HG02981 (cell line): ENCODE measurements at regions not wholly inside any gene's neighbourhood (a gene's known extent, or its start where the extent isn't known, plus 50 kb on each side); places are given as distances from the start of the nearest gene placed in this dataset.
"Not testable (repeated sequence)": the region's sequence is repeated elsewhere in the genome, so short reads cannot be mapped to it uniquely, and the experiment has no call there.

Experiments
- ATAC-seq: cut with Tn5 transposase; IDR thresholded peaks from one replicate; pipeline ENCODE4 v1.9.1; 2021; ENCODE audit warnings: mild to moderate bottlenecking, moderate library complexity; ENCODE audit not compliant: unreplicated experiment

DNA sequence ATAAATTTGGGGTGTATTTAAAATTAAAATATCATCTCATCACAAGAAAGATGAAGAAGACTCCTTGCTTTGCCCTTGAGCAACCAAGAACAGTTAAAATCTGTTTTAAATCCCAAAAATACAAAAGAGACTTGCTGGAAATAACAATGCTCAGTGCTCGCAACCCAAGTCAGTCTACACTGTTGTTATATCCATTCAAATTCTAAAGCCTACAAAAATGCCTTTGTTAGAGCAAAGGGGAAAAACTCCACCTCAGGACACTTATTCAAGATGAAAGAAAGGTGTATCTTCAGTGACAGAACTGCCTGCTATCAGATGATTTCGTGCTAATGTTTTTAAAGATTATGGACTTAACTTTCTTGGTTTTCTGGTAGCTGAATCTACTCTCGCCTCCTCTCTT, 111.9 kb upstream of the TANK start:
- ATAC-seq = no peak

DNA sequence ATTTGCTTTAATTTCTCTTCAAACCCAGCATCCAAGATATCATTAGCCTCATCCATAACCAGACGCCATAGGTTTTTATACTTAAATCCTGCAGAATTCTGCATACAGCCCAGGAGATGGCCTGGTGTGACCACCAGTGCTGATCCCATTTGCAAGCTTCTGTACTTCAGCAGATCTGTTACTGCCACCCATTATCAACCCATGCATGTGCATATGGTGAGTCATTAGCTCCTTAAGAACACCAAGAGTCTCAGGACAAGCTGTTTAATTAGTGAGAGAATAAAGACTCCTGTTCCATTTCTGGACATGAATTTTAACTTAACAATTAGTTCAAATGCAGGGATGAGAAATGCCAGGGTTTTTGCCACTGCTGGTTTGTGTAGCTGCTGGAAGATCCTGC, 110.7 kb upstream of the TANK start:
- ATAC-seq = no peak

DNA sequence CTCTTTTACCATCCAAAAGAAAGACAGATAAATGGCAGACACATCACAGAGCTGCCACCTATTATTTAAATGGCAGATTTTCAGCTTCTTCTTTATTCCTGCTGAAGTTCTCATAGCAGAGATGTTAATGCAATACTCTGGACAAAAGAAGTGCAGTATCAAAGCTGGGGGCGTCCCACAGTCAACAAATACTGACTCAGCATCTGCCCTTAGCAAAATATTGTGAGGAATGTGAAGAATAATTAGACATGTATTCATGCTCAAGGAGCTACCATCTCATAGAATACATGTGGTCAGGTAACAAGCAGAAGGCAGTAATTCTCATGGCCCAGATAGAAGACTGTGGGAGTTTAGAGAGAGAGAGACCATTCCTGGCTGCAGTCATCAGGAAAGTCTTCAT, 108.0 kb upstream of the TANK start:
- no peak for ATAC-seq

DNA sequence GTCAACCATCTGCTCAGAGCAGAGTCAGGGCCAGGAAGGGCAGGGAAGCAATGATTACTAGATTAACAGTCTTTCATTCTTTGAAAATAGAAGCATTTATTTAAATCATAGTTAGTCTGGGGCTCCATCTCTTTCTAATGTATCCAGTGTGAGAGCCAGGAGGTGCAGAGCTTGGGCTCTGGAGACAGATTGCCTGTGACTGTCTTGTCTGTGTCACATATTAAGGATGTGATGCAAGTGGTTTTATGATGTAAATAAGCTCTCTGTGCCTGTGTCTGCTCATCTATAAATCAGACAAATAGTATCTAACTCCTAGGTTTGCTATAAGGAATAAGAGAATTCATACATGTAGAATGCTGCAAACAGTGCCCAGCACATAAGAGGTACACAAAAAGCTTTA, 104.9 kb upstream of the TANK start:
- ATAC-seq = no peak

DNA sequence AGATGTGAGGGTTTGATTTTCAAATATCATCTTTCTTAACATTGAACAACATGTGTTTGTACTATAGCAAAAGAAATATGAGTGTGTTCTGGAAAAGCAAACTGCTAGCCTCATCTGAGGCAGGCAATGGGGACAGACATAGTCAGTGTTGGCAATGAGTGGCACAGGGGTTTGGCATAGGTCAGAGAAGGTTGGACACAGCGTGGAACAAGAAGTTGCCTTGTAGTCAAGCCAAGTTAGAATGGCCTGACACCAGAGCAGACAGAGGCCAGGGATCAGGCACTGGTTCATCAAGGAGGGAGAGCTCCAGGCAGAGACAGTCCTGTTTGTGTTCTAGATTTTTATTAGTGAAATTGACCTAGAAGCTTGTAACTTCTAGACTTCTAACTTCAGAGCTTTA, 100.8 kb upstream of the TANK start:
- no peak for ATAC-seq

DNA sequence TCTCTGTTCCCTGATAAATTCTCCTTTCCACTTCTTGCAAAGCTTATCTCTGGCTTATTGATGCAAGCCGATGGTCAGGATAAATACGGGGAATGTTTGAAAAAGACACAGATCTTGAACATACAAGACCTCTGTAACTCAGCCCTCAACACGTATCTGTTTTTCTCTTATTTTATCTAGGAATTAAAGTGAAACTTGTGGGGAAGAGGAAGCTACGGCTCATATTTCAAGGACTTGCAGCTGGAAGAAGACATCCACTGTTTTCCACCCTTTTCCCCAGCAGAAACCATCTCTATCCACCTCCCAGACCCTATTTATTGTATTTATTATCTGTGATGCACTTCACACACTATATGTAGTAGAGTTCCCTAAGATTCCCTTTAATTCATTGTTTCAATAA, 98.4 kb upstream of the TANK start:
- no peak for ATAC-seq

DNA sequence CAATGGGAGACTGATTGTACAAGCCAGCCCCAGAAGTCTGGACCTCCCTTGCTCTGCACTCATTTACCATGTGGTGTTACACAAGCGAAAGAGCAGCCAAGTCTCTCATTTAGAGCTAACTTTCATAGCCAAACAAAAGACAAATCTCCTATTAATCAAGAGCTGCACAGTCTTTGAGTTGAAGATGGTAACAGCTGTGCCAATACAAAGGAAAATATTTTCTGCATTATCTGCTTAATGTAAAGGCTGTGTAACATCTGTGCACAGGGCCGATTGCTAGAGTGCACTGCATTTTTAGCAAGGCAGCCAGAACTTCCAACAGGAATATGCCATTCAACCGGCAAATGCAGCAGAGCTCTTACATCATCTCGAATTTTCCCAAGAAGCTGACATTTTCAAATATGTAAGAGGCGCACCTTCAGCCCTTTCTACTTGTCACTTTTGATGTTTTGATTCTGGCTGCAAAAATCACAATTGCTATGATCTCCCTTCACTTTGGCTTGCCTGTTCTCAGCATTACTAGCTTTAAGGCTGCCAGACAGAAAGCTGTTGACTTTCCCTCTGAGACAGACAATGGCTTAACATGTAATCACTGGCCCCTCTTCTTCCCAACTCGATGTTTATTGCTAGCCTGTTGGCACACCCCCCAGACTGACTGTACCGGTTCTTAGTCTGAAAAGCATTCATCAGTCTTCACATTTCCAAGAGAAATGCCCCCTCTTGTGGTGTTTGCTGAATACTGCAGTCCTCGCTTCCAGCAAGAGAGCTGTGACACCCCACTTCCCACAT, 96.9 kb upstream of the TANK start:
- peak; percentile 92 for ATAC-seq

DNA sequence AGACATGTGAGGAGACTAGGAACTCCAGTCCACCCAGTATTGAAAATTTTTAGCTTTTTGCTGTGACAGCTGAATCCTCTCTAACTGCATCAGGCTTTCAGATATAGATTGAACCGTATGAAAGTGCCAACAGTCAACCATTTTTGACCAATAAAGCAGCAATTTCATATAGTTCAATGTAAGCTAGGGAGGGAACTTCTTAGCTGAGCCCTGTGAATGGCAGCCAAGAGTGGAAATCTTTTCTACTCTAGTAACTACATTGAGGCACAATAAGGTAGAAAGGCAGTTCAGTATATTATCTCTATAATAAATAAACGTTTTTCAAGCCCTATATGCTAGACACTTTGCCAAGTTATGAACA, 96.3 kb upstream of the TANK start:
- peak; percentile 38 for ATAC-seq

DNA sequence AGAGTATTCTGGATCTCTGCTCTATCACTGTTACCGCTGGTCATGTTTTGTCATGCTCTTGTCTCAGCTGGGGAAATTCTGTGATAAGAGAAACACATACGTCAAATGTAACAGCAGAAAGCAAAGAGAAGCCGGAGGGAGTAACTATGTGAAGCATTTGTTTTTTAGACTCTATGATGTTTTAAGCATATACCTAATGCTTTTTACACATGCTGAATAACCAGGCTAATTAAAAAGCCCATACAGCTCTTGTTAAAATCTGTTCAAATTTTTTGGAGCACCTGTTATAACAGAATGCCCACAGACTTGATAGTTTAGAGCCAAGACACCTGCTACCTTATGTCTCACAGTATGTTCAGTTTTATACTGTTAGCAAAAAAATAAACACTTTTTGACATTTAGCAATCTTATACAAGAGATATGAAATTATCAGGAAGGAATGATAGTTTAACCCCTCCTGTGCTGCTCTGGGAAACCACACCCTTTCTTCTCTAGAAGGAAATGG, 92.3 kb upstream of the TANK start:
- ATAC-seq = no peak

DNA sequence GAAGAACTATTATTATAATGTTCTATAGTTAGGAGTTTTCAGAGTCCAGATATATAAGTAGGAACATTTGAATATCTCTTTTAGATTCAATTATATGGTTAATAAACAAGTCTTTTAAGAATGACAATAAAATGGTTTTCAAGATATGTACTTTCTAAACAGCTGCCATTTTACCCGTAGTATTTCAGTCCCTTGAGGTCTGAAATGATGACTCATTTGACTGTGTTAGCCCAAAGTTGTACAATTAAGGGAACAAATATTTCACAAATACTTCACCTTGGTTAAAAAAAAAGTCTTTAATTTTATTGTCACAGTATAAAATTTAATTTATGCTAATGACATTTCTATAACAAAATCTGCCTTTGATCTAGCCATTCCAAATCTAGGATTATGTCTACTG, 91.6 kb upstream of the TANK start:
- ATAC-seq = no peak

DNA sequence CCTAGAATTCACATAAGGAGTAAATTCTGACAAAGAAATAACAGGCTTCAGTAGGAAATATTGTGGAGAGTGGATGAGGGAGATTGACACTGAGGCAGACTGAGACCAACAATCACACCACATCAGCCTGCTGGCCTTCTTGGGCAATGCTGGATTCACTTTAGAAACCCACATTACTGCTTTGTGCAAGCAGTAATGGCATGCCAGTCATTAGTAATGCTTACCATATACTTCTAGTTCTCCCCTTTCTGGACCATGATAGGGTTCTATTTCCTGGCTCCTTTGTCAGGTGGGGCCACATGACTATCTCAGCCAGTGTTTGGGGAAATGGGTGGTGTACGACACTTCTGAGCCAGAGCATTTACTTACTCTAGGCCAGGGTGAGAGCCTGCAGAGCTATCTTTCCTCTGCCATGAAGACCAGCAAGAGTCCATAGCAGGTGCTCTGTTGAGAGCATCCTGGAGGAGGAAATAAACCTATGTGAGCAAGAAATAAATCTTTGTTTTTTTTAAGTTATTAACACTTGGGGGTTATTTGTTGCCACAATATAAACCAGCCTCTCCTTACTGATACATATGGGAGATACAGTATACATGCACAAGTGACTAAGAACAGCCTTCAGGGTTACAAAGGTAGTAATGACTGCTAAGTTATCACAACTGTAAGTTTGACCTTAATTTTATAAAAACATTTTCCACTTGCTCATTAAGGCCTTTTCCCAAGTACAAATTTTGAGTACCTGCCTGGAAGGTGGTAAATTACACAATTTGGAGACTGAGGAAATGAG, 89.3 kb upstream of the TANK start:
- no peak for ATAC-seq

DNA sequence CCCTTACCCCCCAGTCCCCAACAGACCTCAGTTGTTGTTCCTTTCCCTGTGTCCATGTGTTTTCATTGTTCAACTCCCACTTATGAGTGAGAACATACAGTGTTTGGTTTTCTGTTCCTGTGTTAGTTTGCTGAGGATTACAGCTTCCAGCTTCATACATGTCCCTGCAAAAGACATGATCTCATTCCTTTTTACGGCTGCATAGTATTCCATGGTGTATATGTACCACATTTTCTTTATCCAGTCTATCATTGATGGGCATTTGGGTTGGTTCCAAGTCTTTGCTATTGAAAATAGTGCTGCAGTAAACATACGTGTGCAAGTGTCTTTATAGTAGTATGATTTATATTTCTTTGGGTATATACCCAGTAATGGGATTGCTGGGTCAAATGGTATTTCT, 87.8 kb upstream of the TANK start:
- ATAC-seq = not testable (repeated sequence)

DNA sequence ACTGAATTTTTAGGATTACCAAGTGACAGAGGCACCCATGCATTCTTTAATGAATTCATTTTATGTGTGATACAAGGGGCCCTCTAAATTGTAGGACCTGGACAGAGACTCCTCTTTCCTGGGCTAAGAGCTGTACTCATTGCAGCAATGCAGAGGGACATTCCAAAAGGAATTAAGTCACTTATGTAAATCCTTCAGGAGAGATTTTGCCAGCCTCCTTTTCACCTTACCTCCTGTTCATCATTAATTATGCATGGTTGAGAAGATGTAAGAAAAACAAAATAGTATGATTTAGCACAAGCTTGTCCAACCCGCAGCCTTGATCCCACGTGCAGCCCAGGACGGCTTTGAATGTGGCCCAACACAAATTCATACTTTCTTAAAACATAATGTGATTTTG, 84.5 kb upstream of the TANK start:
- no peak for ATAC-seq

DNA sequence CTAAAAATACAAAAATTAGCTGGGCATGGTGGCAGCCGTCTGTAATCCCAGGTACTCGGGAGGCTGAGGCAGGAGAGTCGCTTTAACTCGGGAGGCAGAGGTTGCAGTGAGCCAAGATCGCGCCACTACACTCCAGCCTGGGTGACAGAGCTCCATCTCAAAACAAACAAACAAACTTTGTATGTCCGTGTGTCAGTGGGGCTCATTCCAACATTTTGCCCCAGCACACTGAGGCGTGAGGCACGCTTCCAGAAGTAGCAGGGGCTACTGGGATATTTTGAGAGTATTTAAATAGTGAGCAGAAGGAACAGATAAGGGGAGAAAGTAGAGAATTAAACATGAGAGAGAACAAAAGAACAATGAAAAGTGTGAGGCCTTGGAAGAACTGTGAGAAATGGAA, 83.3 kb upstream of the TANK start:
- ATAC-seq = no peak

DNA sequence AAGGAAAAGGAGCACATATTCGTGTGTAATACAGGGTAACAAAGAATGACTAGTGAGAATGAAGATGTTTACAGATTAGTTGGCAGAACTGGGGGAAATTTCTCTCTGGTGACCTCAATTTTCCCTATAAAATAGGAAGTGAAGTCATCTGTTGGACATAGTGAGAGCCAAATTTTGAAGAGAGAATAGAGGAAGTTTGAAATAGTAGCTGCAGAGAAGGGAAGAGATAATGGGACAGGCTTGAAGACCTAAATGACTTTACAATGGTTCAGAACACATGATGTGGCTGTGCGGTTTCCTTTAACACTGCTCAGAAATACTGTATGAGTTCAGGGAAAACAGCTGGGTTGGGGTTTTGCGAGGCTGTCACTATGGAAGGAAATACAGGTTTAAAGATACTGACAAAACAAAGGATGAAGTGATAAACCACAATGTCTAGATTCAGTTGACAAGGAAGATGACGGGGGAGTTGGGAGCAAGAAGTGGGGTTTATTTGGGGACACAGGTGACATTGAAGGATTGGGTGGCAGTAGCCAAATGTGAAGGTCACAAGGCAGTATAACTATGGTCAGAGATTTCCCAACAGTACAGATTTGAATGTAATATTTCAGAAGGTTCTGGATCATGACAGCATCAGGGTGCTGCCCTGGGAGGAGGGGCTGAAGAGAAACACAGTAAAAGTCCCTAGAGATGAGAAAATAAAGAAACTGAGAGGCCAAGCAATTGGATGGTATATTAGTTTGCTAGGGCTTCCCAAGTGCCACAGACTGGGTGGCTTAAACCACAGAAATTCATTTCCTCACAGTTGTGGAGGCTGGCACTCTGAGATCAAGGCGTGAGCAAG, 82.6 kb upstream of the TANK start:
- peak; percentile 88 for ATAC-seq

DNA sequence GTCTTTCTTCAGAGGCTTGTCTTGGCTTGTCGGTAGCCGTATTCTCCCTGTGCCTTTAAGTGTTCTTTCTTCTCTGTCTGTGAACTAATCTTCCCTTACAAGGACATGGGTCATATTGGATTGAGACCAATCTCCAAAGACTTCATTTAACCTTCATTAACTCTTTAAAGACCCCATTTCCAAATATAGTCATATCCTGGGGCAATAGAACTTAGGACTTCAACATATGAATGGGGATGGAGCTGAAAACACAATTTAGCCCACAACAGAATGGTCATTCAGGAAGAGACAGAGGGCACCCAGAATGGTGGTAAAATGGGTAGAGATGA, 82.1 kb upstream of the TANK start:
- no peak for ATAC-seq

DNA sequence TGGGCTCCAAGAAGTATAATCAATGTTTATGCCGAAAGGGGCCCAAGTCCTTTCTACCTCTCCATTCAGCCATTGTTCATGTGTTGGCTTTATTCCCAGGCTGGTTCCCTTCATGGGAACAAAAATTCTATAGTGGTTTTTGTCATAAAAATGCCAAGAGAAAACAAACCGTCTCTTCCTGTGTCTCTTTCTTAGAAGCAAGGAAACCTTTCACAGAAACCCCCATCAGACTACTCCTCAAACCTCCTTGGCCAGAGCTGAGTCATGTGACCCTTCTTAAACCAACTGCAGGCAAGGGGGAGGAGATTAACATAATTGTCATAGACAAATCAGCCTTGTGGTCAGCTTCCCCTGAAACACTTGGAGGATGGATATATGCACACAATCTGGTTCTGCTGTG, 75.1 kb upstream of the TANK start:
- no peak for ATAC-seq

DNA sequence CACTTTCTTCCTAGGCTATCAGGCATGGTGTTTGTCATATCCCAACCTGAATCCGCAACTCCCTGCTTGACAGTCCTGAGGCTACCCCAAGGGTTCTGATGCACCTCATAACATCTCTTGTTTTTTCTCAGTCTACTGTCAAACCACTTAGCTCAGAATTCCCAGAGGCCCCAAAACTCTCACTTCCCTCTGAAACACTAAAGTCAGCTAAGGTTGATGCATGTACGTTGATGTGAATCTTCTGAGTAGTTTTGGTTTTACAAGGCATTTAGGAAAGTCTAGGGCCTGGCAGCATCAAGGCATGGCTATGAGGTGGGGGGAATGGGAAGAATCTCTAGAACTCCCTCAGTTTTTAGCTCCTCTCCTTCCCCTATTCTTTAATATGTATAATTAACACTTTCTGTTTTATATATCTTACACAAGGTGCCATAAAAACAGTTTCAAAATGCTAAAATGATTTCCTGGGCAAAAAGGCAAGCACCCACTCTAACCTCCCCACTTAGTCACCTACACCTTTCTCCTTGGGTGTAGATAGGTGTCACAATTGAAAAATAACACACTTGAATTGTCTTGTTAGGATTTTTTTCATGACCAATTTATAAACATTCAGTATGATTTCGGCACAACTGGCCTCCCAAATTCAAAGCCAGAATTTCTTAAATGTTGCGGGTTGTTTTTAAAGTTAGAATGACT, 71.4 kb upstream of the TANK start:
- ATAC-seq = peak; percentile 79

DNA sequence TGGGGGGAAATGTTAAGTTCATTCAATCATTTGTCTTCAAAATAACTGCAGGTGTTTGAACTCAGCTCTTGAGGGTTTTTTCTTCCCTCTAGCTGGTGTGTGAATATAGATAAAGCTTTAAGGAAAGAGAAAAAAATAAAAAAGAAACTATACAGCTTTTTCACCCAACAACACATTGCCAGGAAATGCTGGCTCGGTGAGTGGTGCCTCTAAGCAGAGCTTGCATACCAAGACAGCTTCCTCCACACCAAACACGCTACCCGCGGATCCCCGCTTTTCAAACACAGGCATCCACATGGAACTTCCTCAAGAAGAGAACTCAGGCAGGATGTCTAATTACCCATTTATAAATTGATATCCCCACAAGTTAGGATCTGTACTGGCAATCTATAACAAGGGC, 69.8 kb upstream of the TANK start:
- peak; percentile 50 for ATAC-seq

DNA sequence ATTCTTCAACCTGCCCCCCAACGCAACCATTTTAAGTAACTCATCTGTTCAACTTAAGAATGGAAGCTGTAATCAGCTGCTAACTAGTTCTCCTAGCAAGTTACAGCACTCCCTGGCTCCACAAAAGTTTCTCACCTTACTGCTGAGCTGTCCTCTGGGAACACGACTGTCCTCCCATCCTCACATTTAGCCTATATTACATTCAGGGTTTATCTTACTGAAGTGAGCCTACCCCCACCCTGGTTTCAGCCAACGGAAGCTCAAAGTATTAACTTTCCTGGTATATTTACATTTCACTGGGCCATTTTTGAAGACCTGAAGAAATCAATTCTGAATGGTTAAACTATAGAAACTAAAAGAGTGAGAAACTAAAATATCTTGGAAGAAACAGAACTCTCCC, 64.9 kb upstream of the TANK start:
- ATAC-seq = no peak

DNA sequence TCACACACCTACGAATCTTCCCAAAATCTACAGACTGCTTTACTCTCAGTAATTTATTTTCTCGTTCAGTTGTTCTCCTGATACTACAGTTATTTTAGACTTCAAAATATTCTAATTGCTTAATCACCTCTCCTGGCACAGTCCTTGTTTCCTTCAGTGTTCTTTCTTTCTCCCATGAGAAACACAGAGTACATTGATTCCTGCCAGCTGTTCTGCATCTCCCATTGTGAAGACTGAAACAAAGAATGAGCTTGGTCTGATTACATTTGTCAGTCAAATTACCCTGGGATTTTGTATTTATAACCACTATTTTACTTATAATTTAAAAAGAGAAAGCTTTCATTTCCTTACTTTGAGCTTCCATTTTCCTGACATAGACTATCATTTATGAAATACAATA, 63.9 kb upstream of the TANK start:
- no peak for ATAC-seq
